GM21367 (cell line): ENCODE measurements at regions not wholly inside any gene's neighbourhood (a gene's known extent, or its start where the extent isn't known, plus 50 kb on each side); places are given as distances from the start of the nearest gene placed in this dataset.

Experiments
- ATAC-seq: cut with Tn5 transposase; IDR thresholded peaks from one replicate; pipeline ENCODE4 v1.9.1; 2021; ENCODE audit not compliant: unreplicated experiment

GRCh38 chr5:106172681-106173532, 1497.8 kb downstream of the EFNA5 start:
- no peak for ATAC-seq

- no peak for ATAC-seq
Observed at GRCh38 chr5:106171708-106172107, 1499.0 kb downstream of the EFNA5 start.

DNA sequence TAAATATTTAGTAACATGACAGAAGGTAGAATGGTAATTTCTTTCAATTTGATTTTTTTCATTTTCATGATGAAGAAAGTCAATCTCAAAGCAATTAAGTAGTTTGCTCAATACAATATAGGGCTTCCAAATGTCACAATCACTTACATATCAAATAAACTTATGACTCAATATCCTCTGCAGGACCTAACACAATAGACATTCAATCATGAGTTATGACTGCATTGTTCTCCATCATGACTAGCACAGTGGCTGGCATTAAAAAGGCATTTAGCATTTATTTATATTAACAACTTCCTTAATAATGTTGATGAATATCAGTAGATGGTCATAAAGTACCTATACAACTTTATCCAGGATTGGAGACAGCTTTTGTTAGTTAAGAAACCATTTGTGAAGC, 1499.6 kb downstream of the EFNA5 start:
- ATAC-seq: no peak

DNA sequence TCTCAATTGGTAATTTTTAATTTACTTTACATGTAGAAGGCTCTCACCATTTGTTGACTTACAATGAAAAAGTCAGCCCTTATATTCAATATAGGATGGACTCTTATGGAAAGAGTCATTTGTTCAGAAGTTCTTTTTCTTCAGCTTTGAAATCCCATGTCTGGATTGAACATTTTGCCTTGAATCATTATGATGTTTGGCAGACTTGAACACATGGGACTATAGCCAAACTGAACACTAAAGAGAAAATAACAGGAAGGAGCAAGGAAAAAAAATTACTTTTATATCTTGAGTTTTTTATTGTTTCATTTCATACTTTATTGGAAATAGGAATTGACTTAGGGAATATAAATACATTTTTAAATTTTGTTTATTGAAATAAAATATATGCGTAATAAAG, 1503.0 kb downstream of the EFNA5 start:
- ATAC-seq: no peak

DNA sequence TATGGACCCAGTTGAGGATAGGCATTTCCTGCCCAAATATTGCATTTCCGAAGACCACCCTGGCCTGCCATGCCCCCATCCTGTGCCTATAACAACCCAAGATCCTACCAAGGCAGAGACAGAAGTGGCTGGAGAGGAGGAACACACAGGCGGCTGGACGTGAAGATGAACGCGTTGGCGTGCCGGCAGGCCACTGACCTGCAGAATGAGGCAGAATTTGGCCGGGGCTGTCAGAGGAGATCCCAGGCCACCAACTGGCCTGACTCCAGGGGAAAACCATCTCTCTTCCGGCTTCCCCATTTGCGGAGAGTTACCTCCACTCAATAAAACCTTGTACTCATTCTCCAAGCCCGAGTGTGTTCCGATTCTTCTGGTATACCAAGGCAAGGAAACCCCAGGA, 1507.5 kb downstream of the EFNA5 start:
- ATAC-seq: no peak

DNA sequence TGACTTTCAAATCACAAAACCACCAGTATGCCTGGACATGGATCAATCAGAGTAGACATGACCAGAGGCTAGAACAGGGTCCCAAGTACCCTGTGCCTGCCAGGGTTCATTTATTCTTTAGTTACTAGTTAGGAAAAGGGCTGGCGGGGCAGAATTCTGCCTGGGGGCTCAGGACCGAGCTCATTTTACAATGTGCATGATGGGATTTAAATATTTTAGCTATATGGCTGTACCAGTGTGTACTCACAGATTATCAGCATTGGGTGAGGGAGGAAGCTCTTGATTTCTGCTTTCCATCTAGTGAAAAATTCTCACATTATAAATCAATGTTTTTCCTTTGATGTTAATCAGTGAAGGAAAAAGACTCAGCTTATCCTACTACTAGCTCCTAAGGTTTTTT, 1511.1 kb downstream of the EFNA5 start:
- no peak for ATAC-seq

DNA sequence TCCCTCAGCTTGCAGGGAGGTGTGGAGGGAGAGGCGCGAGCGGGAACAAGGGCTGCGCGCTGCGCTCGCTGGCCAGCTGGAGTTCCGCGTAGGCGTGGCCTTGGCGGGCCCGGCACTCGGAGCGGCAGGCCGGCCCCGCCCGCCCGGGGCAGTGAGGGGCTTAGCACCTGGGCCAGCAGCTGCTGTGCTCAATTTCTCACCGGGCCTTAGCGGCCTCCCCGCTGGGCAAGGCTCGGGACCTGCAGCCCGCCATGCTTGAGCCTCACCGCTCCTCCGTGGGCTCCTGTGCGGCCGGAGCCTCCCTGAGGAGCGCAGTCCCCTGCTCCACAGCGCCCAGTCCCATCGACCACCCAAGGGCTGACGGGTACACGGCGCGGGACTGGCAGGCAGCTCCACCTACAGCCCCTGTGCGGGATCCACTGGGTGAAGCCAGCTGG, 1516.4 kb downstream of the EFNA5 start:
- ATAC-seq: no peak

- no peak for ATAC-seq
Observed at GRCh38 chr5:106152569-106152968, 1518.2 kb downstream of the EFNA5 start.

- ATAC-seq: no peak
Observed at GRCh38 chr5:106142116-106142515, 1528.6 kb downstream of the EFNA5 start.

- no peak for ATAC-seq
Observed at GRCh38 chr5:106140101-106140500, 1530.6 kb downstream of the EFNA5 start.

GRCh38 chr5:106136061-106136460, 1534.7 kb downstream of the EFNA5 start:
- ATAC-seq: no peak

- ATAC-seq: no peak
Observed at GRCh38 chr5:106135473-106135872, 1535.3 kb downstream of the EFNA5 start.

GRCh38 chr5:106134549-106134948, 1536.2 kb downstream of the EFNA5 start:
- no peak for ATAC-seq

- ATAC-seq: peak; percentile 78
Observed at GRCh38 chr5:106127985-106128384, 1542.8 kb downstream of the EFNA5 start.

DNA sequence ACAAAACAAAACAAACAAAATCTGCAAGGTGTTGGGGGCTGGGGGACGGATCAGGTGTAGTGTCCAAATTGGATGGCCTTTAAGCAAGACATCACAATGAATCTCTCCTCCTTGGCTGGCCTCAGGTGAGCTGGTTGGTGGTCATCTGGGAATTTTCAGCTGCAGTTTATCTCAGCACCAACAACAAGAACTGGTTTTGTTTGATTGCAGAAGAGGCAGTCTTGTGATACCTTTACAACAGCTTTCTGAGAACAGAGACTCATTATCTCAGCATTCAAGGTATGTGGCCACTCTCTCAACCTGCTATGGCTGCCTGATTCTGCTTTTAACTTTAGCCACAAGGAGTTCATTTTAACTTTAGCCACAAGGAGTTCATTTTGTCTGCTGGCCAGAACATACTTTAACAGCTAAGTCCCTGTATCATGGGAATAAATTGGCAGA, 1543.4 kb downstream of the EFNA5 start:
- ATAC-seq: peak; percentile 41

- ATAC-seq: peak; percentile 84
Observed at GRCh38 chr5:106121972-106122605, 1548.6 kb downstream of the EFNA5 start.

DNA sequence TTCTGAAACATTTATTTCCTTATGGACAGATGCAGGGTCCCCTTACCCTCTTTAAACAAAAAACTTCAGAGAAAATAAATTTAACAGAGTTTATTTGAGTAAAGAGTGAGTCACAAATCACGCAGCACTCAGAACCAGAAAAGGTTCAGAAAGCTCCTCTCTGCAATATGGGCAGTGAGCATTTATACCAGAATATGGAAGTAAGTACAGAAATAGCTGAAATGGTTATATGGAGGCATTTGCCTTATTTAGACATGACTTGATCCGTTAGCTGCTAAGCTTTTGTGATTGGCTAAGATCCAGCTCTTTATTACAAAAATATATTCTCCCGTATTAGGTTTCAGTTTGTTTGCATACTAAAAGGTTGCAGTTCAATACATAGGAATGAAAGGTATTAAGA, 1554.1 kb downstream of the EFNA5 start:
- no peak for ATAC-seq

GRCh38 chr5:106113922-106114321, 1556.8 kb downstream of the EFNA5 start:
- ATAC-seq: no peak

- no peak for ATAC-seq
Observed at GRCh38 chr5:106106384-106106783, 1564.4 kb downstream of the EFNA5 start.

DNA sequence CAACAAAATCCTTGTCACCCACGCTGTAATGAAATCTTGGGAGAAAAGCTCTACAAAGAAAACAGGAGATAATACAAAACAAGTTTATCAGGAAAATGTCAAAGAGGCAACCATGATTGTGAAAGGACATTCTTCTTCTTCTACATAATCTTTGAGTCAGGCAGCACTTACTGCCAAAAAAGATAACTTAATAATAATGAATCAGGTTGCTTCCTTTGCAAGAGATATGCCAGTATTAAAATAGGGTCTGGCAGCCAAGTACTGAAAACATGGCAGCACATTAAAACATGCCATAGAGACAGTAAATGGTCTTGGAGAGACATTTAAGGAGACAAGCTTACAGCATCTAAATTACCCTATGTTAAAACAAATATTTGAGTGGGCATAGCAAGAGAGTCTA, 1573.4 kb downstream of the EFNA5 start:
- no peak for ATAC-seq

DNA sequence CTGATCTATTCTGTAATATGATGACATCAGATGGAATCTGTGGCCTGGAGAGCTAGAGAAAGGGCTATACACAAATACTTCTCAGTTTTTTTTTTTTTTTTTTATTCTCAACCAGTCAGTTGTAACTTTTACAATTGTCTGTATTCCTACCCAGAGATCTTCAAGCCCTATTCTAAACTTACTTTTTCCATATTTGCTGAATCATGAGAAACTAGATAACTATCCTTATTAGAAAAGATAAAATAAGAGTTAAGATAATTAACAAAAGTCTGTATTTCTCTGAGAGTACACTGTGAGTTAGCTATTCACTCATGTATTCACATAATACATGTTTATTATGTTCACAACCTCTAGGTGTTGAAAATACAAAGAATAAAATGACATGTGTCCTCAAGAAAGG, 1575.9 kb downstream of the EFNA5 start:
- no peak for ATAC-seq

DNA sequence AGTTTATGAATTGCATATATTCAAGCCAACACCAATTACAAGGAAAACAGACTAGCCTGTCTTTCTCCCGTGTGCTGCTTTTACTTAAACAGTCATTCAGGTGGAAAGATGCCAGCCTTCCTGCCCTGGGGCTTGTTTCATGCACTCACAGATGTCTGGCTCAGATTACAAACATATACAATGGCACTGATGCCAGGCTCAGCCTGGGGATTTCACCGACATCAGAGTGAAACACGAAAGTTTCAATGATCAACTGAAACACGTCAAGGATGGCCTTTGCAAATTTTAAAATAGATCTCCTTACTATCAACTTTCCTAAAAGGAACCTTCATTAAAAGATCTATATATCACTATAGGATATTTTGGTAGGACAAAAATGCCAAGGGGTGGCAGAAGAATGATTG, 1576.5 kb downstream of the EFNA5 start:
- no peak for ATAC-seq
